ENCODE measurements at regions not wholly inside any gene's neighbourhood (a gene's known extent, or its start where the extent isn't known, plus 50 kb on each side); places are given as distances from the start of the nearest gene placed in this dataset.

GRCh38 chr6:137357948-137358266 is 136.3 kb downstream of the OLIG3 start:
- TF ChIP-seq, protein P1, sequence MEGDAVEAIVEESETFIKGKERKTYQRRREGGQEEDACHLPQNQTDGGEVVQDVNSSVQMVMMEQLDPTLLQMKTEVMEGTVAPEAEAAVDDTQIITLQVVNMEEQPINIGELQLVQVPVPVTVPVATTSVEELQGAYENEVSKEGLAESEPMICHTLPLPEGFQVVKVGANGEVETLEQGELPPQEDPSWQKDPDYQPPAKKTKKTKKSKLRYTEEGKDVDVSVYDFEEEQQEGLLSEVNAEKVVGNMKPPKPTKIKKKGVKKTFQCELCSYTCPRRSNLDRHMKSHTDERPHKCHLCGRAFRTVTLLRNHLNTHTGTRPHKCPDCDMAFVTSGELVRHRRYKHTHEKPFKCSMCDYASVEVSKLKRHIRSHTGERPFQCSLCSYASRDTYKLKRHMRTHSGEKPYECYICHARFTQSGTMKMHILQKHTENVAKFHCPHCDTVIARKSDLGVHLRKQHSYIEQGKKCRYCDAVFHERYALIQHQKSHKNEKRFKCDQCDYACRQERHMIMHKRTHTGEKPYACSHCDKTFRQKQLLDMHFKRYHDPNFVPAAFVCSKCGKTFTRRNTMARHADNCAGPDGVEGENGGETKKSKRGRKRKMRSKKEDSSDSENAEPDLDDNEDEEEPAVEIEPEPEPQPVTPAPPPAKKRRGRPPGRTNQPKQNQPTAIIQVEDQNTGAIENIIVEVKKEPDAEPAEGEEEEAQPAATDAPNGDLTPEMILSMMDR (conservative IDR thresholded peaks at IDR 0.05 in 1 of 2, IDR thresholded peaks at IDR 0.05 in 1 of 2; ENCODE audit: extremely low read depth in 1 of 2, insufficient read depth in 1 of 2, low read depth in 1 of 2, low read length in 2 of 2): no peak
- no peak for TF ChIP-seq EZH2 (IDR thresholded peaks at IDR 0.05; ENCODE audit: borderline replicate concordance, low read length)
